SK-N-MC (cell line): ENCODE measurements at regions not wholly inside any gene's neighbourhood (a gene's known extent, or its start where the extent isn't known, plus 50 kb on each side); places are given as distances from the start of the nearest gene placed in this dataset.

Source experiments
- EZH2 ChIP-seq: fragments of 200-600 bp; sonication (generic); IDR thresholded peaks from one replicate; pipeline ENCODE4 v1.6.1; 2017; ENCODE audit warnings: antibody characterized with exemption
- POLR2AphosphoS5 ChIP-seq: IDR thresholded peaks from 2 replicates; pipeline ENCODE4 v1.6.1; 2012; ENCODE audit warnings: mild to moderate bottlenecking, low read depth, low read length, borderline replicate concordance

- TF ChIP-seq POLR2AphosphoS5: no peak
- TF ChIP-seq EZH2: no peak
Measured at GRCh38 chr12:62075870-62076269, 184.3 kb upstream of the USP15 start.
